ENCODE measurements at regions not wholly inside any gene's neighbourhood (a gene's known extent, or its start where the extent isn't known, plus 50 kb on each side); places are given as distances from the start of the nearest gene placed in this dataset.

DNA sequence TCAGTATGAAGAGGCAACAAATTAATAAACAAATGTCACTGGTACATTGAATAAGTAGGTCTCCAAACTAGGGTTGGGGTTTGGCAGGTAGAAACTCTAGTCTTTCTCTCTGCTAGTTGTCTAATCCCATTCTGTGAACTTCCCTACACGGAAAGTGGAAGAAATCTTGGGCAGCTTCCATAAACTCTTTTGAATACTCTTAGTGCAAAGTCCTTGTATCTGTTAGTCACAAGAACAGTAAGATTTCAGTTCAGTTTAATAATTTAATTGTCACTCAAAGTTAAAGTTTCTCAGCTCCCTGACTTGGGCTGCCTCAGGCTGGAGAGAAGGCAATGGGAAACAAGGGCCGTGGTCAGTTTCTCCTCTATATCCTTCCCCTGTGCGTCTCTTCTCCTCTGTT is 135.4 kb upstream of the MDM1 start:
- no peak for TF ChIP-seq RCOR1 (IDR thresholded peaks at IDR 0.05; ENCODE audit: low read length)
- TF ChIP-seq USF1 (IDR thresholded peaks at IDR 0.05; ENCODE audit: borderline replicate concordance, low read depth): no peak
- no peak for TF ChIP-seq EP300 (IDR thresholded peaks at IDR 0.05; ENCODE audit: borderline replicate concordance in 1 of 2, low read depth in 1 of 2, low read length in 1 of 2)
- TF ChIP-seq, protein P1, sequence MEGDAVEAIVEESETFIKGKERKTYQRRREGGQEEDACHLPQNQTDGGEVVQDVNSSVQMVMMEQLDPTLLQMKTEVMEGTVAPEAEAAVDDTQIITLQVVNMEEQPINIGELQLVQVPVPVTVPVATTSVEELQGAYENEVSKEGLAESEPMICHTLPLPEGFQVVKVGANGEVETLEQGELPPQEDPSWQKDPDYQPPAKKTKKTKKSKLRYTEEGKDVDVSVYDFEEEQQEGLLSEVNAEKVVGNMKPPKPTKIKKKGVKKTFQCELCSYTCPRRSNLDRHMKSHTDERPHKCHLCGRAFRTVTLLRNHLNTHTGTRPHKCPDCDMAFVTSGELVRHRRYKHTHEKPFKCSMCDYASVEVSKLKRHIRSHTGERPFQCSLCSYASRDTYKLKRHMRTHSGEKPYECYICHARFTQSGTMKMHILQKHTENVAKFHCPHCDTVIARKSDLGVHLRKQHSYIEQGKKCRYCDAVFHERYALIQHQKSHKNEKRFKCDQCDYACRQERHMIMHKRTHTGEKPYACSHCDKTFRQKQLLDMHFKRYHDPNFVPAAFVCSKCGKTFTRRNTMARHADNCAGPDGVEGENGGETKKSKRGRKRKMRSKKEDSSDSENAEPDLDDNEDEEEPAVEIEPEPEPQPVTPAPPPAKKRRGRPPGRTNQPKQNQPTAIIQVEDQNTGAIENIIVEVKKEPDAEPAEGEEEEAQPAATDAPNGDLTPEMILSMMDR (IDR thresholded peaks at IDR 0.05): no peak
- no peak for TF ChIP-seq MXI1 (IDR thresholded peaks at IDR 0.05; ENCODE audit: low read depth, low read length)
